K562 (cell line): ENCODE measurements at regions not wholly inside any gene's neighbourhood (a gene's known extent, or its start where the extent isn't known, plus 50 kb on each side); places are given as distances from the start of the nearest gene placed in this dataset.

ENCODE experiments used
- ADNP ChIP-seq: fragments of 200-800 bp; sonication (Bioruptor generic); IDR thresholded peaks from 2 replicates; pipeline ENCODE4 v1.6.1; 2016; ENCODE audit warnings: missing genetic modification characterization, missing compliant biosample characterization
- ARID3B ChIP-seq: fragments of 250-450 bp; sonication (Bioruptor Pico); IDR thresholded peaks from 2 replicates; pipeline ENCODE4 v1.4.0; 2020; ENCODE audit warnings: borderline replicate concordance
- BCL6 ChIP-seq: fragments of 250-450 bp; sonication (Bioruptor Pico); IDR thresholded peaks from 2 replicates; pipeline ENCODE4 v1.4.0; 2020
- CGGBP1 ChIP-seq: fragments of 250-450 bp; sonication (Bioruptor Pico); IDR thresholded peaks from 2 replicates; pipeline ENCODE4 v1.9.0; 2021; ENCODE audit warnings: mild to moderate bottlenecking
- CHCHD3 ChIP-seq: fragments of 250-450 bp; sonication (Bioruptor Pico); IDR thresholded peaks from 2 replicates; pipeline ENCODE4 v2.1.2; 2022; ENCODE audit warnings: mild to moderate bottlenecking
- EP300 ChIP-seq: IDR thresholded peaks from 2 replicates; pipeline ENCODE4 v1.6.1; 2012; ENCODE audit warnings: low read length, improper control_type of control experiment
- IFI16 ChIP-seq: fragments of 250-450 bp; sonication (Bioruptor Pico); IDR thresholded peaks from 2 replicates; pipeline ENCODE4 v2.1.2; 2022; ENCODE audit warnings: mild to moderate bottlenecking, inconsistent platforms
- JUN ChIP-seq, 2 experiments: sonication (generic) in 1 of 2; formaldehyde crosslinking in 1 of 2; IDR thresholded peaks; 2 replicates each; pipeline versions ENCODE4 v1.6.1 to v1.8.0; 2012 to 2022; ENCODE audit warnings: borderline replicate concordance in 2 of 2, mild to moderate bottlenecking in 2 of 2, improper control_type of control experiment in 1 of 2, low read depth in 1 of 2, low read length in 1 of 2, missing genetic modification reagents in 1 of 2
- KDM2B ChIP-seq: fragments of 250-450 bp; sonication (Bioruptor Pico); IDR thresholded peaks from 2 replicates; pipeline ENCODE4 v1.8.0; 2021; ENCODE audit warnings: mild to moderate bottlenecking, moderate library complexity
- MAX ChIP-seq: sonication (generic); formaldehyde crosslinking; IDR thresholded peaks from 2 replicates; pipeline ENCODE4 v1.9.0; 2022; ENCODE audit warnings: mild to moderate bottlenecking, missing genetic modification reagents
- MNT ChIP-seq, 2 experiments: fragments of 450-650 bp; conservative IDR thresholded peaks; 2 replicates each; pipeline ENCODE4 v1.6.1; 2017; ENCODE audit warnings: mild to moderate bottlenecking in 2 of 2, moderate library complexity in 2 of 2
- NFIC ChIP-seq: fragments of 450-650 bp; IDR thresholded peaks from 2 replicates; pipeline ENCODE4 v1.6.1; 2017; ENCODE audit warnings: mild to moderate bottlenecking, inconsistent platforms
- NFXL1 ChIP-seq: fragments of 450-650 bp; formaldehyde crosslinking; IDR thresholded peaks from 2 replicates; pipeline ENCODE4 v1.4.0; 2021; ENCODE audit warnings: mild to moderate bottlenecking
- NR2F6 ChIP-seq: fragments of 450-650 bp; formaldehyde crosslinking; IDR thresholded peaks from 2 replicates; pipeline ENCODE4 v1.4.0; 2020; ENCODE audit warnings: mild to moderate bottlenecking
- POLR3G ChIP-seq: IDR thresholded peaks from 2 replicates; pipeline ENCODE4 v1.6.1; 2011; ENCODE audit not compliant: insufficient read length, insufficient replicate concordance; ENCODE audit errors: extremely low read depth
- RREB1 ChIP-seq: fragments of 250-450 bp; sonication (Bioruptor Pico); IDR thresholded peaks from 2 replicates; pipeline ENCODE4 v1.4.0; 2020
- SREBF2 ChIP-seq: sonication (generic); formaldehyde crosslinking; IDR thresholded peaks from 2 replicates; pipeline ENCODE4 v1.4.0; 2020; ENCODE audit warnings: mild to moderate bottlenecking, missing genetic modification reagents
- ZNF175 ChIP-seq: fragments of 200-800 bp; sonication (Bioruptor generic); IDR thresholded peaks from 2 replicates; pipeline ENCODE4 v1.6.1; 2016; ENCODE audit warnings: low read depth, mild to moderate bottlenecking, missing genetic modification characterization, missing compliant biosample characterization
- ZNF23 ChIP-seq: fragments of 250-450 bp; sonication (Bioruptor Pico); IDR thresholded peaks from 2 replicates; pipeline ENCODE4 v1.4.0; 2020; ENCODE audit warnings: mild to moderate bottlenecking

GRCh38 chr12:74292351-74293194 is 245.1 kb upstream of the ATXN7L3B start (continued):
- TF ChIP-seq RREB1 (no peak), KDM2B (CRISPR knock-in tag) (no peak), POLR3G (no peak), MNT (conservative IDR thresholded peaks at IDR 0.05) (peak; percentile 53 to 77; a peak in 2 of 4 replicates), BCL6 (CRISPR knock-in tag) (no peak), EP300 (no peak), JUN (IDR thresholded peaks at IDR 0.05; ENCODE audit: borderline replicate concordance, low read depth, low read length) (peak; percentile 33; the same call in 1 of the 2 replicates), JUN (CRISPR knock-in tag; IDR thresholded peaks at IDR 0.05; ENCODE audit: borderline replicate concordance) (no peak), CGGBP1 (CRISPR knock-in tag) (no peak), NR2F6 (no peak), ZNF23 (CRISPR knock-in tag) (no peak), MAX (CRISPR knock-in tag) (peak; percentile 57; the same call in 1 of the 2 replicates), NFIC (no peak; the same call in 1 of the 2 replicates), SREBF2 (CRISPR knock-in tag) (no peak), ADNP (no peak), CHCHD3 (no peak), ARID3B (CRISPR knock-in tag) (no peak), IFI16 (CRISPR knock-in tag) (no peak), NFXL1 (CRISPR knock-in tag) (no peak), ZNF175 (no peak)
